H1 (cell line): ENCODE measurements at regions not wholly inside any gene's neighbourhood (a gene's known extent, or its start where the extent isn't known, plus 50 kb on each side); places are given as distances from the start of the nearest gene placed in this dataset.

ENCODE experiments used
- EP300 ChIP-seq, 2 experiments: IDR thresholded peaks; 1 replicate in 1 of 2; 2 replicates in 1 of 2; pipeline ENCODE4 v1.6.1; 2011 to 2012; ENCODE audit warnings: low read depth in 2 of 2, low read length in 2 of 2, mild to moderate bottlenecking in 2 of 2, borderline replicate concordance in 1 of 2, inconsistent platforms in 1 of 2, moderate library complexity in 1 of 2
- POLR2A ChIP-seq, 2 experiments: IDR thresholded peaks; 1 replicate in 1 of 2; 2 replicates in 1 of 2; pipeline ENCODE4 v1.6.1; 2011; ENCODE audit warnings: low read depth in 2 of 2, low read length in 2 of 2, mild to moderate bottlenecking in 2 of 2; ENCODE audit errors: control extremely low read depth in 1 of 2
- RNF2 ChIP-seq: fragments of 200-900, 300-1000 bp; sonication (generic); IDR thresholded peaks from 2 replicates; pipeline ENCODE4 v1.7.1; 2016; ENCODE audit warnings: borderline replicate concordance, low read depth, mild to moderate bottlenecking, antibody characterized with exemption, low read length; ENCODE audit not compliant: poor library complexity, severe bottlenecking; ENCODE audit errors: missing control alignments

GRCh38 chr6:140343128-140343527, 968.7 kb upstream of the CITED2 start:
- no peak for TF ChIP-seq POLR2A (IDR thresholded peaks at IDR 0.05; ENCODE audit: control extremely low read depth in 1 of 2, low read depth in 2 of 2, low read length in 2 of 2)
- no peak for TF ChIP-seq EP300 (IDR thresholded peaks at IDR 0.05; ENCODE audit: borderline replicate concordance in 1 of 2, low read depth in 2 of 2, low read length in 2 of 2)
- no peak for TF ChIP-seq RNF2
